ENCODE measurements at regions not wholly inside any gene's neighbourhood (a gene's known extent, or its start where the extent isn't known, plus 50 kb on each side); places are given as distances from the start of the nearest gene placed in this dataset.
"Not testable (repeated sequence)": the region's sequence is repeated elsewhere in the genome, so short reads cannot be mapped to it uniquely, and the experiment has no call there.

DNA sequence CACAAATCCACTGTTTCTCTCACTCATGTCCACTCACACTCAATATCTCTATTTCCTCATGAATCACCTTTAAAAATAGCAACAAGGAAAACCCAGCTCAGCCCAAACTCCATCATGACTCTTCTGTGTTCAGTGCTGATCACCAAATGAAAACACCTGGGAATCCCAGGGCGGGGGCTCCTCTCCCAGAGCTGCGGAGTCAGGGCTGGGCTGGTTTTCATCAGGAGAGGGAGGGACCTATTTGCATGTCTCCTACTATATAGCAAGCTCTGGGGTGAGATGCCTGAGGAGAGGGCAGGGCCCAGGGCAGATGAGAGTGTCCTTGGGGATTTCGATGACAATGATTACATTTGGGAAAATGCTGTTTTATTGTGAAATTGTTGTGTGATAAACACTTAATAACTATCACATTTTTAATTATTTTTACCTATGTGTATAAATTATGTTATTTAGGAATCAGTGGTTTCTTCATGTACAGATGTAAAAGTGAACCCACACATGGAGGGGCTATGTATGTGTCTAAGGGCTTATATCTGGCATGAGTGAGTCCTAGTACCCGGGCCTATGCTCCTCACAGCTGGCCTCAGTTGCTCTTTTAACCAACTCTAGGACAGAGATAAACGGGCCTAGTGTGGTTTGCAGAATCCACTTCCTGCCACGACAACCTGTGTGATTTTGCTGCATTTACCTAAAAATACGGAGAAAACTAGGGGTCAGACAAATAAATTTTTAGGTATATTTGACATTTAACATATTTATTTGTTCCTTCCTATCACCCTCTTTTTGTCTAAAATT, 1131.9 kb downstream of the TMEM121 start:
- TF ChIP-seq YY1 (IDR thresholded peaks at IDR 0.05; ENCODE audit: insufficient read depth, insufficient read length); ZNF274 (IDR thresholded peaks at IDR 0.05; ENCODE audit: low read depth, low read length); SUZ12 (IDR thresholded peaks at IDR 0.05; ENCODE audit: extremely low read depth, insufficient read depth, insufficient read length): not testable (repeated sequence)

Data from NT2/D1 (cell line).